ENCODE measurements at regions not wholly inside any gene's neighbourhood (a gene's known extent, or its start where the extent isn't known, plus 50 kb on each side); places are given as distances from the start of the nearest gene placed in this dataset.
A peak's percentile ranks its signal among the peaks of the same experiment; 100 is the strongest.
"Not testable (repeated sequence)": the region's sequence is repeated elsewhere in the genome, so short reads cannot be mapped to it uniquely, and the experiment has no call there.

GRCh38 chr14:41549821-41550607 lies 56.7 kb upstream of the LRFN5 start:
- peak; percentile 88 for DNase-seq (ENCODE audit: low read depth)

GRCh38 chr14:41549282-41549681 lies 57.4 kb upstream of the LRFN5 start:
- peak; percentile 30 for DNase-seq (ENCODE audit: low read depth)

GRCh38 chr14:41548666-41549065 lies 58.0 kb upstream of the LRFN5 start:
- no peak for DNase-seq (ENCODE audit: low read depth)

GRCh38 chr14:41541333-41541732 lies 65.3 kb upstream of the LRFN5 start:
- DNase-seq (ENCODE audit: low read depth) = no peak

GRCh38 chr14:41532255-41532654 lies 74.4 kb upstream of the LRFN5 start:
- no peak for DNase-seq (ENCODE audit: low read depth)

- DNase-seq (ENCODE audit: low read depth) = no peak
Measured at GRCh38 chr14:41521891-41522290, 84.8 kb upstream of the LRFN5 start.

GRCh38 chr14:41518030-41518429 lies 88.6 kb upstream of the LRFN5 start:
- not testable (repeated sequence) for DNase-seq (ENCODE audit: low read depth)

GRCh38 chr14:41506552-41506951 lies 100.1 kb upstream of the LRFN5 start:
- DNase-seq (ENCODE audit: low read depth) = no peak

GRCh38 chr14:41505491-41505890 lies 101.2 kb upstream of the LRFN5 start:
- no peak for DNase-seq (ENCODE audit: low read depth)

GRCh38 chr14:41498959-41499358 lies 107.7 kb upstream of the LRFN5 start:
- peak; percentile 13 for DNase-seq (ENCODE audit: low read depth)

- DNase-seq (ENCODE audit: low read depth) = no peak
Measured at GRCh38 chr14:41490323-41490722, 116.4 kb upstream of the LRFN5 start.

GRCh38 chr14:41489315-41489972 lies 117.2 kb upstream of the LRFN5 start:
- DNase-seq (ENCODE audit: low read depth) = no peak

- no peak for DNase-seq (ENCODE audit: low read depth)
Measured at GRCh38 chr14:41488401-41488800, 118.3 kb upstream of the LRFN5 start.

- peak; percentile 3 for DNase-seq (ENCODE audit: low read depth)
Measured at GRCh38 chr14:41482861-41483260, 123.8 kb upstream of the LRFN5 start.

GRCh38 chr14:41476526-41476925 lies 130.2 kb upstream of the LRFN5 start:
- DNase-seq (ENCODE audit: low read depth) = peak; percentile 52

- DNase-seq (ENCODE audit: low read depth) = no peak
Measured at GRCh38 chr14:41461380-41461779, 145.3 kb upstream of the LRFN5 start.

- DNase-seq (ENCODE audit: low read depth) = no peak
Measured at GRCh38 chr14:41457393-41457792, 149.3 kb upstream of the LRFN5 start.

GRCh38 chr14:41449066-41449465 lies 157.6 kb upstream of the LRFN5 start:
- no peak for DNase-seq (ENCODE audit: low read depth)

- DNase-seq (ENCODE audit: low read depth) = no peak
Measured at GRCh38 chr14:41446008-41446407, 160.7 kb upstream of the LRFN5 start.

GRCh38 chr14:41423503-41423902 lies 183.2 kb upstream of the LRFN5 start:
- DNase-seq (ENCODE audit: low read depth) = peak; percentile 51

GRCh38 chr14:41421308-41421707 lies 185.4 kb upstream of the LRFN5 start:
- not testable (repeated sequence) for DNase-seq (ENCODE audit: low read depth)

GRCh38 chr14:41419709-41420108 lies 187.0 kb upstream of the LRFN5 start:
- no peak for DNase-seq (ENCODE audit: low read depth)

GRCh38 chr14:41418851-41419250 lies 187.8 kb upstream of the LRFN5 start:
- DNase-seq (ENCODE audit: low read depth) = no peak

Data from HT1080 (cell line).